Neutrophil (primary cell): ENCODE measurements at regions not wholly inside any gene's neighbourhood (a gene's known extent, or its start where the extent isn't known, plus 50 kb on each side); places are given as distances from the start of the nearest gene placed in this dataset.

Source experiments
- H3K27ac ChIP-seq: fragments of 200-600 bp; sonication (generic); 2 replicates; pipeline ENCODE4 v1.5.1; 2016; ENCODE audit warnings: mild to moderate bottlenecking, moderate library complexity
- H3K27me3 ChIP-seq: fragments of 200-600 bp; sonication (generic); 2 replicates; pipeline ENCODE4 v1.6.0; 2016; ENCODE audit warnings: mild to moderate bottlenecking
- H3K36me3 ChIP-seq: fragments of 200-600 bp; sonication (generic); 2 replicates; pipeline ENCODE4 v1.5.1; 2017
- H3K4me1 ChIP-seq, 2 experiments: fragments of 200-600 bp in 1 of 2; sonication (generic) in 1 of 2; 1 replicate in 1 of 2; 2 replicates in 1 of 2; pipeline versions ENCODE4 v1.5.1 to v1.6.1; 2013 to 2016; ENCODE audit warnings: low read depth in 1 of 2, low read length in 1 of 2, mild to moderate bottlenecking in 1 of 2, moderate library complexity in 1 of 2; ENCODE audit not compliant: control insufficient read depth in 1 of 2, insufficient read depth in 1 of 2
- H3K4me3 ChIP-seq, 2 experiments: fragments of 200-600 bp in 1 of 2; sonication (generic) in 1 of 2; 1 replicate in 1 of 2; 2 replicates in 1 of 2; pipeline ENCODE4 v1.5.1; 2013 to 2016; ENCODE audit warnings: low read depth in 1 of 2, low read length in 1 of 2, mild to moderate bottlenecking in 1 of 2, moderate library complexity in 1 of 2
- H3K9me3 ChIP-seq: fragments of 200-600 bp; sonication (generic); 2 replicates; pipeline ENCODE4 v1.5.1; 2016
- TF ChIP-seq, protein P1 (sequence below): fragments of 200-600 bp; sonication (generic); IDR thresholded peaks from 2 replicates; pipeline ENCODE4 v1.5.1; 2016; ENCODE audit warnings: antibody characterized with exemption

- Histone ChIP-seq H3K27ac (no peak overlapping the region), H3K4me1 (no peaks in the 10 kb centered on the region), H3K4me3 (no peak overlapping the region), H3K36me3 (no peaks in the 10 kb centered on the region), H3K9me3 (no peaks in the 10 kb centered on the region), H3K27me3 (no peaks in the 10 kb centered on the region)
- TF ChIP-seq, protein P1, sequence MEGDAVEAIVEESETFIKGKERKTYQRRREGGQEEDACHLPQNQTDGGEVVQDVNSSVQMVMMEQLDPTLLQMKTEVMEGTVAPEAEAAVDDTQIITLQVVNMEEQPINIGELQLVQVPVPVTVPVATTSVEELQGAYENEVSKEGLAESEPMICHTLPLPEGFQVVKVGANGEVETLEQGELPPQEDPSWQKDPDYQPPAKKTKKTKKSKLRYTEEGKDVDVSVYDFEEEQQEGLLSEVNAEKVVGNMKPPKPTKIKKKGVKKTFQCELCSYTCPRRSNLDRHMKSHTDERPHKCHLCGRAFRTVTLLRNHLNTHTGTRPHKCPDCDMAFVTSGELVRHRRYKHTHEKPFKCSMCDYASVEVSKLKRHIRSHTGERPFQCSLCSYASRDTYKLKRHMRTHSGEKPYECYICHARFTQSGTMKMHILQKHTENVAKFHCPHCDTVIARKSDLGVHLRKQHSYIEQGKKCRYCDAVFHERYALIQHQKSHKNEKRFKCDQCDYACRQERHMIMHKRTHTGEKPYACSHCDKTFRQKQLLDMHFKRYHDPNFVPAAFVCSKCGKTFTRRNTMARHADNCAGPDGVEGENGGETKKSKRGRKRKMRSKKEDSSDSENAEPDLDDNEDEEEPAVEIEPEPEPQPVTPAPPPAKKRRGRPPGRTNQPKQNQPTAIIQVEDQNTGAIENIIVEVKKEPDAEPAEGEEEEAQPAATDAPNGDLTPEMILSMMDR: no peak
These were observed 100.1 kb upstream of the CERS6 start for GRCh38 chr2:168355779-168356476.

DNA sequence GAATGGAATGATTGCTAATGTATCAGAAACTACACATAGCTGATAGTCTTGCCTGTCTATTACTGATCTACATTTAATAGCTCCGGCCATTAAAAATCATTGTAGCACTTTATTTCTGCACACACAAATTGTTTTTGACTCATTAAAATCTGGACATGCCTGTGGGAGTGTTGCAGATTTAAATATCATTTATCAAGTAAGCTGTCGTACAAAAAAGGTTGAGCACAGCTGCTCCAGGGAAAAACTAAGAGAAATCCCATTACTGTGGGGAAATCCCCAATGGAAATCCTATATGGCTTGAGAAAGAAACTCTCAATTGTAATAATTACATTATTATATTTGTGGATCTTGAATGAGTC, 99.6 kb upstream of the CERS6 start:
- TF ChIP-seq, protein P1: no peak
- no peaks in the 10 kb centered on the region for H3K36me3 ChIP-seq
- no peak overlapping the region for H3K4me3 ChIP-seq
- H3K27ac ChIP-seq: no peak overlapping the region
- no peaks in the 10 kb centered on the region for H3K9me3 ChIP-seq
- H3K4me1 ChIP-seq: no peaks in the 10 kb centered on the region
- H3K27me3 ChIP-seq: no peaks in the 10 kb centered on the region

GRCh38 chr2:168357797-168358472, 98.1 kb upstream of the CERS6 start:
- TF ChIP-seq, protein P1: no peak
- no peak overlapping the region for H3K27ac ChIP-seq
- no peaks in the 10 kb centered on the region for H3K36me3 ChIP-seq
- H3K4me1 ChIP-seq: no peaks in the 10 kb centered on the region
- H3K4me3 ChIP-seq: no peak overlapping the region
- no peaks in the 10 kb centered on the region for H3K9me3 ChIP-seq
- H3K27me3 ChIP-seq: no peaks in the 10 kb centered on the region

DNA sequence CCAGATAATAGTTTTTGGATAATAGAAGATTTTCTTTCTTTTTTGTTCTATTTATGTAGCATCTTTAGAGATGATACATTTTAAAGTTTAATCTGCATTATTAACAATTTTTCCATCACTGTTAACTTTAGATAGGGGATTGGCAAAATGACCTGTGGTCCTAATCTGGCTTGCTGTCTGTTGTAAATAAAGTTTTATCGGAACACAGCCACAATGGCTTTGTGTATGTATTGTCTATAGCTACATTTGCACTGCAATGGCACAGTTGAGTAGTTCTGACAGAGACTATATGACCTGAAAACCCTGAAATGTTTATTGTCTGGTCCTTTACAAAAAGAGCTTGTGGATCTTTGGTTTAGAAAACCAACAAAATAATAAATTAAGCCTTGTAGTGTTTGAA, 97.0 kb upstream of the CERS6 start:
- no peaks in the 10 kb centered on the region for H3K9me3 ChIP-seq
- no peaks in the 10 kb centered on the region for H3K27me3 ChIP-seq
- H3K27ac ChIP-seq: no peak overlapping the region
- H3K36me3 ChIP-seq: no peaks in the 10 kb centered on the region
- TF ChIP-seq, protein P1: no peak
- H3K4me3 ChIP-seq: no peak overlapping the region
- no peaks in the 10 kb centered on the region for H3K4me1 ChIP-seq

DNA sequence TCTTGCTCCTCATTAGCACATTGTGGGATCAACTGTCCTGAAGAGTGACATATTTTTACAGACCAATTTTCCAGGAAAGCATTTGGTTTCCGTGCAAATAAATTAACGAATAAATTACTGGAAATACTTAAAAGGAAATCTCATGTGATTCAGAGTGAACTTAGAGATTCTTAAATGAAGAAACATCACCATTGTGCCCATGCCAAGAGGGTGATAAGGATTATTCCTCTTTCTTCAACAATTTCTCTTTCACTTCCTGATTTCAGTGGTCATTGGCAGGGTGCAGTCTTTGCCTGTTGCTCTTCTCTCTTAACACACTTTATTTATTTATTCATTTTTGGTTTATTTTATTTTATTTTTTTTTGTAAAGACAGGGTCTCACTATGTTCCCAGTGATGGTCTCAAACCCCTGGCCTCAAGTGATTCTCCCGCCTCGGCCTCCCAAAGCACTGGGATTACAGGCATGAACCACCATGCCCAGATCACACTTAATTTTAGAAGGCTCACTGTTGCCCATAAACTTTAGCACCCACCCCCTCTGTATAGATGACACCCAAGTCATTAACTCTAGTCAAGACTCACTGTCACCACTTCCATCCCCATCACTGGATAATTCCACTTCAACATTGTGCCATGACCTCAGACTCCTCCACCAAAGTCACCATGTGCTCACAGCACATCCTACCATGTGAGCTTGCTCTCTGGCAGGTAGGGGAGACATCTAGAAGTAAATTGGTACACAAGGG, 92.6 kb upstream of the CERS6 start:
- no peak overlapping the region for H3K4me3 ChIP-seq
- H3K4me1 ChIP-seq: peaks cover 5 to 6% of the 10 kb centered on the region in 2 experiments
- TF ChIP-seq, protein P1: no peak
- H3K9me3 ChIP-seq: no peaks in the 10 kb centered on the region
- no peak overlapping the region for H3K27ac ChIP-seq
- H3K27me3 ChIP-seq: no peaks in the 10 kb centered on the region
- H3K36me3 ChIP-seq: no peaks in the 10 kb centered on the region
